ENCODE measurements at regions not wholly inside any gene's neighbourhood (a gene's known extent, or its start where the extent isn't known, plus 50 kb on each side); places are given as distances from the start of the nearest gene placed in this dataset.
"Not testable (repeated sequence)": the region's sequence is repeated elsewhere in the genome, so short reads cannot be mapped to it uniquely, and the experiment has no call there.

DNA sequence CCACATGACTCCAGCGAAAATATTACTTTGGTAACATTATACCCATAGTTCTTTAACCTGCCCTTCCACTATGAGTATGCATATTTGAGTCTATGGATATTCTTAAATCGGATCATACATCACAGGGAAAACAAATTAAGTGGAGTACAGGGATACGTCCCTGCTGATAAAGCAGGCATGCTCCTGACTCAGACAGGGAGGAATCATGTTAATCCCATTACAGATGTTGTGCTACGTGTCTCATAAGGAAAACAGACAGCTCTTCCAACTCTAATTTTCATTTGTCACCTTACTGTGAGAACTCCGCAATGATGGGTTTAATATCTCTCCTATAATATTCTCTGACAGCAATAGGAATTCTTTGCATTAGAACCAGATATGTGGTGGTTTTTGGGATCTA, 469.5 kb upstream of the POM121L12 start:
- DNase-seq = no peak

GRCh38 chr7:52555805-52556204, 479.6 kb upstream of the POM121L12 start:
- no peak for DNase-seq

DNA sequence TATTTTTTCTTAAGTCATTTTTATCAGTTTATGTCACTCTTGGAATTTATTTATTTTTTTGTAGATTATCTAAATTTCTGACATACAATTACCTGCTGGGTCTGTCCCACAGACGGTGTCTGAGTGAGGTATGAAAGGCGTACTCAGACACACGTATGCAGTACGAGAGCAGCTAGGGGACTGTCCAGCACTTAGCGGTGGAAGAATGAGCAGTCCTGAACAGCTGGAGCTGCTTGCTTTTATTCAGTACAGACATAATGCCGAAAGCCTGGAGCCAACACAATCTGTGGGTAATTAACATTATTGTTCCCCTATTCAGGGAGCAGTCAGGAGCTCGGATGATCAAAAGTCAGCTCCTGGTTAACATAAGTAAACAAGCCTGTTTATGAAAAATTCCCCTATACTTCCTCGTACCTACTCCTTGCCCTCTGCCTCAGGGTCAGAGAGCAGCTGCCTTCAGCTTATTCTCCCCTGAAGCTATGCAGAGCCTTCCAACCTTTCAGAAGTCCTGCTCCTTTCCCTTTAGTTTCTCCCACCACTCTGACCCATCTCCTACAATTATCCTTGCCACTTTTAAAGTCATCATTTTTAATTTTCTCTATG, 488.0 kb upstream of the POM121L12 start:
- DNase-seq = peak; percentile 15

DNA sequence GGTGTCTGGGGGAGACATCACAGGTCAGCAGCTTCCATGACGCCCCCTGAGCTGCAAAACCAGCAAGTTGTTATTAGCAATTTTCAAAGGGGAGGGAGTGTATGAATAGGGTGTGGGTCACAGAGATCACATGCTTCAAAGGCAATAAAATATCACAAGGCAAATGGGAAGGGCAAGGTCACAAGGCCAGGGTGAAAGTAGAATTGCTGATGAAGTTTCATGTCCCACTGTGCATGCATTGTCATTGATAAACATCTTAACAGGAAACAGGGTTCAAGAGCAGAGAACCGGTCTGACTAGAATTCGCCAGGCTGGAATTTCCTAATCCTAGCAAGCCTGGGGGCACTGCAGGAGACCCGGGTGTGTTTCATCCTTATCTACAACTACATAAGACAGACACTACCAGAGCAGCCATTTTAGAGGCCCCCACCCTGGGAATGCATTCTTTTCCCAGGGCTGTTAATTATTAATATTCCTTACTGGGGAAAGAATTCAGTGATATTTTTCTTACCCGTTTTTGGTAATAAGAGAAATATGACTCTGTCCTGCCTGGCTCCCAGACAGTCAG, 494.2 kb upstream of the POM121L12 start:
- not testable (repeated sequence) for DNase-seq

GRCh38 chr7:52540041-52540440, 495.4 kb upstream of the POM121L12 start:
- no peak for DNase-seq

GRCh38 chr7:52539414-52539813, 496.0 kb upstream of the POM121L12 start:
- no peak for DNase-seq

GRCh38 chr7:52537051-52537450, 498.4 kb upstream of the POM121L12 start:
- DNase-seq = no peak

DNA sequence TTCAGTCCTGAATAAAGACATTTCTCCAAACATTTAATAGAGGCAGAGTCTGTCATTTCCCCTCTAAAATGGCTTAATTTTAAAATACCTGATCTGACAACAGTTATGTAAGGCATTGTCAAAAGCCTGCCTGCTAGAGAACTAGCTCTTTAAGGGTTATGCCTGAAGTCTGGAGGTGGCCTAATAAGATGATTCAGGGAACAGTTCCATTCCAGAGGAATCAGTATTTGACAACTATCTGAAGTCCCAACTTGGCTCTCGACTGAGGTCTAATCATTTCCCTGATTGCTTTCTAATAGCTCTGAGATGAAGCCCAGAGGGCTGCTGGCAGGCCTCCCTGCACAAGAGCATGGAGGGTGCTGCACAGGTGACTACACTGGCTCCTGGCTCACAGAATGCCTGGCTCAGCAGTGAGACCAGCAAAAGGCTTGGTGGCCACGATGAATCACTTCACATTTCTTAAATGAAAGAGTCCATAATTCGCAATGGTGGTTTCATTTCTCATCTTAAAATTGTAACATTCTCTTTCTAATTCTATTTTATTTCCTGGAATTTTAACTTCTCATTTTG, 509.6 kb upstream of the POM121L12 start:
- no peak for DNase-seq

GRCh38 chr7:52518869-52519268, 516.6 kb upstream of the POM121L12 start:
- DNase-seq = no peak

DNA sequence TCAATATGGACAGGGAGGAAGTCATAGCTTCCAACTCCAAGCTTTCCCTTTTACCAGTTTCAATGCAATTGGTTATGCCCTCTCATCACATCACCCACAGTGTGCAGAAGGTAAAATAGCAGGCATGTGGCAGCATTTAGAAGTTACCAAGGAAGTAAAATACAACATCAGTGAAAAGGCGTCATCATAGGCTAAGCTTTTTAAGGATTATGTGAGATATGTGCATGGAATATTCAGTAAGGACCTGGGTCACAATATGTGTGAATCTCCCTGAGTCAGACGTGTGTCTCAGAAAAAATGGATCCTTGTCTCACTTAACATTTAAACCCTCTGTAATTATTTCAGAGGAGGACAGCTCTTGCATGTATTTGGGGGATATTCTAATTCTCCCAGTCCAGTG, 522.8 kb upstream of the POM121L12 start:
- no peak for DNase-seq

DNA sequence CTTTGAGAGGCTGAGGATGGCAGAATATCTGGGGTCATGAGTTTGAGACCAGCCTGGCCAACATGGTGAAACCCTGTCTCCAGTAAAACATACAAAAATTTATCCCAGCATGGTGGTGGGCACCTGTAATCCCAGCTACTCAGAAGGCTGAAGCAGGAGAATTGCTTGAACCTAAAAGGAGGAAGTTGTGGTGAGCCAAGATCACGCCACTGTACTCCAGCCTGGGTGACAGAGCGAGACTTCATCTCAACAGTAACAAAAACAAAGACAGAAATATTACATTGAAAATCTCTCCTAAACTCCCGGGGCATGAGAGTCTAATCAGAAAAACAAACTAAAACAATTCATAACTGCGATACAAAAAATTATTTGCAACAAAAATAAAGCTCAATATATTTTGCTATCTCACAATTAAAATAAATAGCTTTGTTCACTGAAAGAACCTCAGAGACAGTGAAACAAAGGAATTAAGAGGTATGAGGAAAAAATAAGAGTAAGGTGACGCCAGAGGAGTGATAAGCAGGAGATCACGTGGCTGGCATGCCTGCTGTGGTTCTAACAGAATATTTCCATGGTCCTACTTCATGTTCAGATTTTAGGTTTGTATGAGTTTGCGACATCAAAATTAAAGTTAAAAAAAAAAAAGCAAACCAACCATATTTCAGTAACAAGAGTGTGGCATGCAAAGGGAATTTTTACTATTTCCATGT, 527.7 kb upstream of the POM121L12 start:
- no peak for DNase-seq

GRCh38 chr7:52506325-52506724, 529.1 kb upstream of the POM121L12 start:
- no peak for DNase-seq

- DNase-seq = no peak
Observed at GRCh38 chr7:52504561-52504960, 530.9 kb upstream of the POM121L12 start.

GRCh38 chr7:52502281-52502680, 533.2 kb upstream of the POM121L12 start:
- DNase-seq = no peak

GRCh38 chr7:52501696-52502095, 533.7 kb upstream of the POM121L12 start:
- DNase-seq = no peak

- DNase-seq = peak; percentile 5
Observed at GRCh38 chr7:52500841-52501240, 534.6 kb upstream of the POM121L12 start.

GRCh38 chr7:52498366-52498765, 537.1 kb upstream of the POM121L12 start:
- DNase-seq = no peak

- DNase-seq = no peak
Observed at GRCh38 chr7:52486267-52486666, 549.2 kb upstream of the POM121L12 start.

DNA sequence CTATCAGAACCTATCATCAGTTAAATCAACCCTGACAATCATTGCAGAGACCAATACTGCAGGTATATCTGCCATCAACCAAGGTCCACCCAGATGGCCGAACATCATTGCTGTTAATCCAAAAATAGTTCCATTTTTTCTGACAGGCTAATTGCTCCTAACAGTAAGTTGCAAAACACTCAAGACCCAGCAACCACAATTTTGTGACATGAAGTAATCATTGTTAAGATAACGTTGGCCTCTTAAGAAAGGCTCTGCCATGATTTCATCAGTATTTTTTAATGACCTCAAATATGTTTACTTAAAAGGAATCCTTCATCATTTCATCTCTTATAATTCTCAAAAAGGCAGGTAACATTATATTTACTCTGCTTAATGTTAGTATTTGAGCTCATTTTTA, 553.4 kb upstream of the POM121L12 start:
- no peak for DNase-seq

DNA sequence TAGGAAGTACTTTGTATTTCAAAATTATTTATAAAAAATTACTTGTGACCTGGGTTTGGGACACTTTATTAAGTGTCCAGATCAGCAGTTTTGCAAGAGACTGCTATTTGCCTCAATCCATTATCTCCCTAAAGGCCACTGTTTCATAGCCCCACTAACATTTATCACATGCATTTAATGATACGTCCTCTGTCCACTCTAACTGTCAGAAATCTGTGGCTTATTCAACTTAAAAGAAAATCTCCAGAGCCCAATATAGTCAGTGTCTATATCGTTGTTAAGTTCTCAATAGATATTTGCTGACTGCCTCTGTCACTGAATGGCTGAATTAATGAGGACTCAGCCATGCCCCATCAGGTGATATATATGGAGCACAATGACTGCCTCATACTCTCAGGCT, 553.9 kb upstream of the POM121L12 start:
- no peak for DNase-seq

DNA sequence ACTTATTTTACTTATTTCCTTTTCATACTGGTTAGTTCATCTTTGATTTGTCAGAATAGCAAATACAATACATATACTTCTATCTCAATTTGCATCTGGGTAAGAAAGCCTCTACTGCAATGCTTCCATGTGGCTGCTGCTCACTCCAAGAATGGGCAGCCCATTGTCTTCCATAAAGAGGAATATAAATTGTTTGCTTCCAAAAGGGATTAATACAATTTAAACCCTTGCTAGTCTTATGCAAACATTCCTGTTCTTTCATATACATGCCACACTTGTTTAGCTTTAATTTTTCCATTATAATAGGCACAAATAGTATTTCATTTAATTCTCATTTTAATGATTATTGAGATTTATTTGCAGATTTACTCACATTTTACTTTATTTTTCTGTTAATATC, 555.4 kb upstream of the POM121L12 start:
- DNase-seq = no peak

DNA sequence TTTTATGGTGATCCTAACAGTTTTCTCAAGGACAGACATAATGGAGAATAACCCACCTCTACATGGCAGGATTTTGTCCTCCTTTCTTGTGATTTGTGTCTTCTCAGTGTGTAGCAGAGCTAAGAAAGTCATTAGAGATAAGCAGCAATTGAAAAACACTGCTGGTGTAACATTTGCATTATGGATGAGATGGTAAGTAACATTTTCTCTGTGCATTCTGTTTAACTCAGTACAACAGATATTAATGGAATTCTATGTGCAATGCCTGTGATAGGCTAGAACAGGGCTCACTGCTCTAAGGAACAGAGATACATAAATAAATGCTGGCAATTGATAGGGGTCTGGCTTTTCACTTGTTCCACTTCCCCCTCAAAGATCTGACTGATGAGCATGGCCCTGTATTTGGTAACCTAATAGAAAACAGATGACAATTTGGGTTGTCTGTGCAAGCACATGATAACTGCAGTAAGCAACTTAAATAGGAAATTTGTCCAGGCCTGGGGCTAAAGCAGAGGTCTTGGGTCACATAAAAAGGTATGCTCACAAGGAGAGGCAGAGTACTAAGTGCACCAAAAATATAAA, 560.3 kb upstream of the POM121L12 start:
- no peak for DNase-seq

DNA sequence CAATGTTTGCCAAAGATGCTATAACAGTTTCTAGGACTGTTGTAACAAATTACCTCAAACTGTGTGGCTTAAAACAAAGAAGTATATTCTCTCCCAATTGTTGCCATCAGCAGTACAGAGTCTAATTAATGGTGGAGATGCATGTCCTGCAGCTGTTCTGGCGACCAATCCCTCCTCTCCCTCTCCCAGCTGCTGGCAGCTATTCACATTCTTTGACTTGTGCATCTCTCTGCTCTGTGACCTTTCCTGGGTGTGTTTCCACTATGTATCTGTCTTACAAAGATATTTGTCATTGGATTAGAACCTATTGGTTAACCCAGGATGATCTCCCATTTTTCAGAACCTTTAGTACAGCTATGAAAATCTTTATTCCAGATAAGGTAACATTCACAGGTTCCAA, 561.7 kb upstream of the POM121L12 start:
- DNase-seq = no peak

Data from NCI-H1105 treated with DMSO at 0.1 percent for 48 hours (cell line).